ENCODE measurements at regions not wholly inside any gene's neighbourhood (a gene's known extent, or its start where the extent isn't known, plus 50 kb on each side); places are given as distances from the start of the nearest gene placed in this dataset.

GRCh38 chr2:211132046-211132445 is 575.6 kb downstream of the CPS1 start:
- Histone ChIP-seq H3K27me3 (ENCODE audit: insufficient read depth) (no peaks in the 10 kb centered on the region), H3F3A (replicated peaks; ENCODE audit: low read depth) (no peaks in the 10 kb centered on the region), H3K9me2 (ENCODE audit: insufficient read depth) (no peaks in the 10 kb centered on the region), H4K20me1 (replicated peaks; ENCODE audit: insufficient read depth) (no peaks in the 10 kb centered on the region), H3K4me2 (no peak overlapping the region), H3K36me3 (ENCODE audit: insufficient read depth) (no peaks in the 10 kb centered on the region), H3K4me1 (ENCODE audit: insufficient read depth) (no peaks in the 10 kb centered on the region; the same call in 1 of the 2 replicates), H3K79me2 (replicated peaks; ENCODE audit: insufficient read depth) (no peaks in the 10 kb centered on the region), H3K27ac (ENCODE audit: low read depth) (no peak overlapping the region), H2AFZ (no peak overlapping the region), H3K4me3 (no peak overlapping the region)
- Mint-ChIP-seq H3K4me1 (peaks cover 11% of the 10 kb centered on the region), H3K36me3 (ENCODE audit: low read depth) (peaks cover 3% of the 10 kb centered on the region; the same call in 1 of the 3 replicates), H3K4me3 (no peak overlapping the region), H3K27ac (no peak overlapping the region), H3K9me3 (peaks cover 9% of the 10 kb centered on the region; the same call in 2 of the 3 replicates), H3K27me3 (ENCODE audit: insufficient read depth, low read depth, poor library complexity) (no peaks in the 10 kb centered on the region)
- DNase-seq (ENCODE audit: low spot score) (no peak), ATAC-seq (no peak)
- no peak for TF ChIP-seq REST (IDR thresholded peaks at IDR 0.05; ENCODE audit: unreplicated experiment)
- TF ChIP-seq STAT1 (IDR thresholded peaks at IDR 0.05; ENCODE audit: unreplicated experiment) = no peak
- no peak for TF ChIP-seq EZH2 (IDR thresholded peaks at IDR 0.05; ENCODE audit: low read depth, unreplicated experiment)
- TF ChIP-seq NANOG (IDR thresholded peaks at IDR 0.05; ENCODE audit: borderline replicate concordance) = no peak

DNA sequence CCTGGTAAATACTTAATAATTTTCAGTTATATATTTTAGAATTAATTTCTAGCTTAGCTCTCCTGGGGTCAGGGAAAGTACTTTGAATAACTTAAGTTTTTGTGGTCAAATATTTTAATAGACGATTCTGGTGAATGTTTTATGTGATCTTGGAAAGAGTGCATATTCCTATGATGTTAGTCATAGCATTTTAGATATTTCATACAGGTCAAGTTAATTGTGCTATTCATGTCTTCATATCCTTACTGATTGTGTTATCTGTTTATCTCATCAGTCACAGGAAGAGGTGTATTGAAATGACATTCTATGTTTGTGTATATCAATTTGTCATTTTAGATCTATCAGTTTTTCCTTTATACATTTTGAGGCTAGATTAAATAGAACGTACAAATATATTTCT is 576.2 kb downstream of the CPS1 start:
- Histone ChIP-seq H3K36me3 (ENCODE audit: insufficient read depth) (no peaks in the 10 kb centered on the region), H3K27me3 (ENCODE audit: insufficient read depth) (no peaks in the 10 kb centered on the region), H4K20me1 (replicated peaks; ENCODE audit: insufficient read depth) (no peaks in the 10 kb centered on the region), H3K27ac (ENCODE audit: low read depth) (no peak overlapping the region), H3K9me2 (ENCODE audit: insufficient read depth) (no peaks in the 10 kb centered on the region), H3K4me2 (no peak overlapping the region), H2AFZ (no peak overlapping the region), H3K4me3 (no peak overlapping the region), H3K79me2 (replicated peaks; ENCODE audit: insufficient read depth) (no peaks in the 10 kb centered on the region), H3F3A (replicated peaks; ENCODE audit: low read depth) (no peaks in the 10 kb centered on the region), H3K4me1 (ENCODE audit: insufficient read depth) (no peaks in the 10 kb centered on the region; the same call in 1 of the 2 replicates)
- Mint-ChIP-seq H3K27ac (no peak overlapping the region), H3K36me3 (ENCODE audit: low read depth) (peaks cover 3% of the 10 kb centered on the region; the same call in 1 of the 3 replicates), H3K4me3 (no peak overlapping the region), H3K9me3 (peaks cover 9% of the 10 kb centered on the region; the same call in 2 of the 3 replicates), H3K4me1 (peaks cover 11% of the 10 kb centered on the region), H3K27me3 (ENCODE audit: insufficient read depth, low read depth, poor library complexity) (no peaks in the 10 kb centered on the region)
- no peak for ATAC-seq
- no peak for DNase-seq (ENCODE audit: low spot score)
- no peak for TF ChIP-seq STAT1 (IDR thresholded peaks at IDR 0.05; ENCODE audit: unreplicated experiment)

DNA sequence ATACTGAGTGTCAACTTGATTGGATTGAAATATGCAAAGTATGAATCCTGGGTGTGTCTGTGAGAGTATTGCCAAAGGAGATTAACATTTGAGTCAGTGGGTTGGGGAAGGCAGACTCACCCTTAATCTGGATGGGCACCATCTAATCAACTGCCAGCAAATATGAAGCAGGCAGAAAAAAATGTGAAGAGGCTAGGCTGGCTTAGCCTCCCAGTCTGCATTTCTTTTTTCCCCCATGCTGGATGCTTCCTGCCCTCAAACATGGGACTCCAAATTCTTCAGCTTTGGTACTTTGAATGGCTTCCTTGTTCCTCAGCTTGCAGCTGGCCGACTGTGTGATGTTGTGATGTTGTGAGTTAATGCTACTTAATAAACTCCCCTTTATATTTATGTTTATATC is 577.4 kb downstream of the CPS1 start:
- no peaks in the 10 kb centered on the region for H4K20me1 ChIP-seq (replicated peaks; ENCODE audit: insufficient read depth)
- TF ChIP-seq CTCF (conservative IDR thresholded peaks at IDR 0.05; ENCODE audit: low read depth in 2 of 2) = no peak
- TF ChIP-seq EZH2 (IDR thresholded peaks at IDR 0.05; ENCODE audit: low read depth, unreplicated experiment) = no peak
- TF ChIP-seq JUNB (IDR thresholded peaks at IDR 0.05; ENCODE audit: unreplicated experiment) = no peak
- TF ChIP-seq EZH2phosphoT487 (IDR thresholded peaks at IDR 0.05; ENCODE audit: unreplicated experiment) = no peak
- TF ChIP-seq NANOG (IDR thresholded peaks at IDR 0.05; ENCODE audit: borderline replicate concordance) = no peak
- no peaks in the 10 kb centered on the region for H3K9me2 ChIP-seq (ENCODE audit: insufficient read depth)
- H3K79me2 ChIP-seq (replicated peaks; ENCODE audit: insufficient read depth) = no peaks in the 10 kb centered on the region
- H3K4me3 Mint-ChIP-seq = no peak overlapping the region
- ATAC-seq (no peak), DNase-seq (ENCODE audit: low spot score) (peak; percentile 6)
- no peaks in the 10 kb centered on the region for H3K27me3 ChIP-seq (ENCODE audit: insufficient read depth)
- H3K36me3 Mint-ChIP-seq (ENCODE audit: low read depth) = peaks cover 3% of the 10 kb centered on the region; the same call in 1 of the 3 replicates
- no peak overlapping the region for H3K27ac Mint-ChIP-seq
- H3F3A ChIP-seq (replicated peaks; ENCODE audit: low read depth) = no peaks in the 10 kb centered on the region
- no peaks in the 10 kb centered on the region for H3K27me3 Mint-ChIP-seq (ENCODE audit: insufficient read depth, low read depth, poor library complexity)
- H3K9me3 Mint-ChIP-seq = peaks cover 9% of the 10 kb centered on the region; the same call in 2 of the 3 replicates
- H3K4me2 ChIP-seq = no peak overlapping the region
- H3K36me3 ChIP-seq (ENCODE audit: insufficient read depth) = no peaks in the 10 kb centered on the region
- H2AFZ ChIP-seq = no peak overlapping the region
- no peak overlapping the region for H3K4me3 ChIP-seq
- peaks cover 11% of the 10 kb centered on the region; the same call in 2 of the 3 replicates for H3K4me1 Mint-ChIP-seq
- no peaks in the 10 kb centered on the region; the same call in 1 of the 2 replicates for H3K4me1 ChIP-seq (ENCODE audit: insufficient read depth)
- H3K27ac ChIP-seq (ENCODE audit: low read depth) = no peak overlapping the region

Measured in GM23338 (cell line).